Fibroblast of pulmonary artery (primary cell): ENCODE measurements at regions not wholly inside any gene's neighbourhood (a gene's known extent, or its start where the extent isn't known, plus 50 kb on each side); places are given as distances from the start of the nearest gene placed in this dataset.

ENCODE experiments used
- DNase-seq: peaks from one replicate; pipeline ENCODE4 v3.0.0-alpha.2; 2010; ENCODE audit warnings: low read depth
- H3K4me3 ChIP-seq: replicated peaks from 2 replicates; pipeline ENCODE4 v1.5.1; 2011; ENCODE audit warnings: low read depth, mild to moderate bottlenecking, control low read depth, low read length, moderate library complexity
- CTCF ChIP-seq: IDR thresholded peaks from 2 replicates; pipeline ENCODE4 v1.5.1; 2011; ENCODE audit warnings: mild to moderate bottlenecking, control low read depth, low read length, inconsistent platforms; ENCODE audit errors: missing control alignments

GRCh38 chr15:59923508-59923907, 80.6 kb upstream of the FOXB1 start:
- H3K4me3 ChIP-seq, result no peak overlapping the region
- no peak for TF ChIP-seq CTCF
- no peak for DNase-seq

- peak; percentile 64 for DNase-seq
- H3K4me3 ChIP-seq, result no peak overlapping the region
- no peak for TF ChIP-seq CTCF
Observed at GRCh38 chr15:59918994-59919951, 84.8 kb upstream of the FOXB1 start.

GRCh38 chr15:59917504-59918157, 86.5 kb upstream of the FOXB1 start:
- peak; percentile 53 for DNase-seq
- H3K4me3 ChIP-seq, result no peak overlapping the region
- TF ChIP-seq CTCF, result peak; percentile 60

GRCh38 chr15:59906046-59906445, 98.1 kb upstream of the FOXB1 start:
- no peak overlapping the region for H3K4me3 ChIP-seq
- no peak for TF ChIP-seq CTCF
- no peak for DNase-seq

- no peak overlapping the region for H3K4me3 ChIP-seq
- no peak for TF ChIP-seq CTCF
- no peak for DNase-seq
Observed at GRCh38 chr15:59905176-59905575, 98.9 kb upstream of the FOXB1 start.

GRCh38 chr15:59904450-59905135, 99.5 kb upstream of the FOXB1 start:
- DNase-seq, result no peak
- TF ChIP-seq CTCF, result no peak
- no peak overlapping the region for H3K4me3 ChIP-seq
